ENCODE measurements at regions not wholly inside any gene's neighbourhood (a gene's known extent, or its start where the extent isn't known, plus 50 kb on each side); places are given as distances from the start of the nearest gene placed in this dataset.

DNA sequence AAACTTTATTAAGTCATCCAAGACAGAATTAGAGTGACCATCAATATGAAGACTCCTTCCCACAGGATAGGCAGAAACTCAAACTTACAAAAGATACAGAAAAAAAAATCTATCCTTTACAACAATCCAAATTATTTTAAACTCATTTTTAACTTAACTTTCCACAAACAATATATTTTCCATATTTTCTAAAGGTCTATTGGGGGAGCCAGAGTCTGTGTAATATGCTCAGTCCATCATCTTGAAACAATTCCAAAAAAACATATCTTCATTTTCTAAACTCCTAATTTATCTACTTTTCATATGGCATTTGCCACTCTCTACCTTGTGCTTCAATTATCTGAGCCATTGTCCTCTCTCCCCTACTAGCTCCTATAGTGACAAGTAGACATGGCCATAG is 378.1 kb downstream of the PDGFC start:
- TF ChIP-seq, protein P1, sequence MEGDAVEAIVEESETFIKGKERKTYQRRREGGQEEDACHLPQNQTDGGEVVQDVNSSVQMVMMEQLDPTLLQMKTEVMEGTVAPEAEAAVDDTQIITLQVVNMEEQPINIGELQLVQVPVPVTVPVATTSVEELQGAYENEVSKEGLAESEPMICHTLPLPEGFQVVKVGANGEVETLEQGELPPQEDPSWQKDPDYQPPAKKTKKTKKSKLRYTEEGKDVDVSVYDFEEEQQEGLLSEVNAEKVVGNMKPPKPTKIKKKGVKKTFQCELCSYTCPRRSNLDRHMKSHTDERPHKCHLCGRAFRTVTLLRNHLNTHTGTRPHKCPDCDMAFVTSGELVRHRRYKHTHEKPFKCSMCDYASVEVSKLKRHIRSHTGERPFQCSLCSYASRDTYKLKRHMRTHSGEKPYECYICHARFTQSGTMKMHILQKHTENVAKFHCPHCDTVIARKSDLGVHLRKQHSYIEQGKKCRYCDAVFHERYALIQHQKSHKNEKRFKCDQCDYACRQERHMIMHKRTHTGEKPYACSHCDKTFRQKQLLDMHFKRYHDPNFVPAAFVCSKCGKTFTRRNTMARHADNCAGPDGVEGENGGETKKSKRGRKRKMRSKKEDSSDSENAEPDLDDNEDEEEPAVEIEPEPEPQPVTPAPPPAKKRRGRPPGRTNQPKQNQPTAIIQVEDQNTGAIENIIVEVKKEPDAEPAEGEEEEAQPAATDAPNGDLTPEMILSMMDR (IDR thresholded peaks at IDR 0.05; ENCODE audit: insufficient read depth, low read depth, low read length, missing control alignments): no peak
- no peak for DNase-seq (ENCODE audit: low read depth)
- H3K4me3 ChIP-seq (ENCODE audit: low read length): no peak overlapping the region

GRCh38 chr4:156591679-156592078 is 379.9 kb downstream of the PDGFC start:
- TF ChIP-seq, protein P1 (IDR thresholded peaks at IDR 0.05; ENCODE audit: insufficient read depth, low read depth, low read length, missing control alignments): no peak
- no peak overlapping the region for H3K4me3 ChIP-seq (ENCODE audit: low read length)
- DNase-seq (ENCODE audit: low read depth): no peak

DNA sequence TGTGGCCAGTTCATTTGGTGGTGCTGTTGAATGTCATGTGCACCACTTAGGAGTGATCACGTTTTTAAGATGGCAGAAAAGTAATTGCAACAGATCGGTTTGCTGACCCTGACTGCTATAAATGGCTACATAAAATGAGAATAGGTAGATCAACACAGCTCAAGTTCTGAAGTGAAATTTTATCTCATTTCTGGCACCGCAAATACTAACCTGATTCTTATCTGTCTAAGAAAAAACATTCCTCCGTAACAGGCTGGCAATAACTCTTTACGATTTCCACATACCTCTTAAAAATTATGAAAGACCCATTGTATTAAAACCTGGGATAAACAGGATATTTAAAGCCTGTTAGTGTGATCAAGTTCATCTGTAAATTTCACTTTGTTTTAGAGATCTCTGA is 387.5 kb downstream of the PDGFC start:
- DNase-seq (ENCODE audit: low read depth): peak; percentile 18
- no peak overlapping the region for H3K4me3 ChIP-seq (ENCODE audit: low read length)
- TF ChIP-seq, protein P1 (IDR thresholded peaks at IDR 0.05; ENCODE audit: insufficient read depth, low read depth, low read length, missing control alignments): no peak

- no peak for DNase-seq (ENCODE audit: low read depth)
- H3K4me3 ChIP-seq (ENCODE audit: low read length): no peak overlapping the region
- TF ChIP-seq, protein P1 (IDR thresholded peaks at IDR 0.05; ENCODE audit: insufficient read depth, low read depth, low read length, missing control alignments): no peak
Measured at GRCh38 chr4:156583265-156583664, 388.3 kb downstream of the PDGFC start.

- TF ChIP-seq, protein P1 (IDR thresholded peaks at IDR 0.05; ENCODE audit: insufficient read depth, low read depth, low read length, missing control alignments): no peak
- no peak for DNase-seq (ENCODE audit: low read depth)
- H3K4me3 ChIP-seq (ENCODE audit: low read length): no peak overlapping the region
Measured at GRCh38 chr4:156581282-156582063, 390.1 kb downstream of the PDGFC start.

- TF ChIP-seq, protein P1 (IDR thresholded peaks at IDR 0.05; ENCODE audit: insufficient read depth, low read depth, low read length, missing control alignments): no peak
- no peak for DNase-seq (ENCODE audit: low read depth)
- H3K4me3 ChIP-seq (ENCODE audit: low read length): no peak overlapping the region
Measured at GRCh38 chr4:156578713-156579112, 392.9 kb downstream of the PDGFC start.

- DNase-seq (ENCODE audit: low read depth): no peak
- TF ChIP-seq, protein P1 (IDR thresholded peaks at IDR 0.05; ENCODE audit: insufficient read depth, low read depth, low read length, missing control alignments): no peak
- no peak overlapping the region for H3K4me3 ChIP-seq (ENCODE audit: low read length)
Measured at GRCh38 chr4:156578005-156578404, 393.6 kb downstream of the PDGFC start.

Measured in epithelial cell of esophagus (primary cell).